HL-60 (cell line): ENCODE measurements at regions not wholly inside any gene's neighbourhood (a gene's known extent, or its start where the extent isn't known, plus 50 kb on each side); places are given as distances from the start of the nearest gene placed in this dataset.
"Not testable (repeated sequence)": the region's sequence is repeated elsewhere in the genome, so short reads cannot be mapped to it uniquely, and the experiment has no call there.

Experiments used
- DNase-seq, 2 experiments: peaks; one replicate each; pipeline ENCODE4 v3.0.0-alpha.2; 2010 to 2020; ENCODE audit warnings: low read depth in 1 of 2, low spot score in 1 of 2
- H3K27ac ChIP-seq: fragments of 250-450 bp; sonication (Bioruptor Pico); replicated peaks from 2 replicates; pipeline ENCODE4 v1.5.1; 2020; ENCODE audit warnings: mild to moderate bottlenecking, moderate library complexity
- H3K27me3 ChIP-seq: fragments of 250-450 bp; sonication (Bioruptor Pico); 2 replicates; pipeline ENCODE4 v1.5.1; 2021; ENCODE audit warnings: mild to moderate bottlenecking, moderate library complexity; ENCODE audit not compliant: insufficient read depth, poor library complexity, severe bottlenecking
- H3K4me3 ChIP-seq: replicated peaks from 2 replicates; pipeline ENCODE4 v1.5.1; 2011; ENCODE audit warnings: mild to moderate bottlenecking, control low read depth, low read length; ENCODE audit not compliant: insufficient read depth
- CTCF ChIP-seq: IDR thresholded peaks from one replicate; pipeline ENCODE4 v1.5.1; 2011; ENCODE audit warnings: low read length, control low read depth, inconsistent platforms; ENCODE audit not compliant: insufficient read depth
- GABPA ChIP-seq: IDR thresholded peaks from 2 replicates; pipeline ENCODE4 v1.6.1; 2012; ENCODE audit warnings: low read depth
- POLR2AphosphoS5 ChIP-seq: IDR thresholded peaks from 2 replicates; pipeline ENCODE4 v1.6.1; 2012; ENCODE audit warnings: low read depth
- SPI1 ChIP-seq: IDR thresholded peaks from 2 replicates; pipeline ENCODE4 v1.6.1; 2012; ENCODE audit warnings: low read depth, mild to moderate bottlenecking, borderline replicate concordance
- TF ChIP-seq, protein P1 (sequence below): IDR thresholded peaks from 2 replicates; pipeline ENCODE4 v1.6.1; 2012; ENCODE audit warnings: low read depth; ENCODE audit not compliant: insufficient replicate concordance

GRCh38 chr2:167843217-167843616 lies 404.2 kb downstream of the STK39 start:
- DNase-seq = no peak
- TF ChIP-seq POLR2AphosphoS5 (no peak), CTCF (no peak), SPI1 (no peak), GABPA (no peak)
- TF ChIP-seq, protein P1, sequence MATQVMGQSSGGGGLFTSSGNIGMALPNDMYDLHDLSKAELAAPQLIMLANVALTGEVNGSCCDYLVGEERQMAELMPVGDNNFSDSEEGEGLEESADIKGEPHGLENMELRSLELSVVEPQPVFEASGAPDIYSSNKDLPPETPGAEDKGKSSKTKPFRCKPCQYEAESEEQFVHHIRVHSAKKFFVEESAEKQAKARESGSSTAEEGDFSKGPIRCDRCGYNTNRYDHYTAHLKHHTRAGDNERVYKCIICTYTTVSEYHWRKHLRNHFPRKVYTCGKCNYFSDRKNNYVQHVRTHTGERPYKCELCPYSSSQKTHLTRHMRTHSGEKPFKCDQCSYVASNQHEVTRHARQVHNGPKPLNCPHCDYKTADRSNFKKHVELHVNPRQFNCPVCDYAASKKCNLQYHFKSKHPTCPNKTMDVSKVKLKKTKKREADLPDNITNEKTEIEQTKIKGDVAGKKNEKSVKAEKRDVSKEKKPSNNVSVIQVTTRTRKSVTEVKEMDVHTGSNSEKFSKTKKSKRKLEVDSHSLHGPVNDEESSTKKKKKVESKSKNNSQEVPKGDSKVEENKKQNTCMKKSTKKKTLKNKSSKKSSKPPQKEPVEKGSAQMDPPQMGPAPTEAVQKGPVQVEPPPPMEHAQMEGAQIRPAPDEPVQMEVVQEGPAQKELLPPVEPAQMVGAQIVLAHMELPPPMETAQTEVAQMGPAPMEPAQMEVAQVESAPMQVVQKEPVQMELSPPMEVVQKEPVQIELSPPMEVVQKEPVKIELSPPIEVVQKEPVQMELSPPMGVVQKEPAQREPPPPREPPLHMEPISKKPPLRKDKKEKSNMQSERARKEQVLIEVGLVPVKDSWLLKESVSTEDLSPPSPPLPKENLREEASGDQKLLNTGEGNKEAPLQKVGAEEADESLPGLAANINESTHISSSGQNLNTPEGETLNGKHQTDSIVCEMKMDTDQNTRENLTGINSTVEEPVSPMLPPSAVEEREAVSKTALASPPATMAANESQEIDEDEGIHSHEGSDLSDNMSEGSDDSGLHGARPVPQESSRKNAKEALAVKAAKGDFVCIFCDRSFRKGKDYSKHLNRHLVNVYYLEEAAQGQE = no peak
- Histone ChIP-seq H3K27me3 (no peaks in the 10 kb centered on the region), H3K27ac (no peak overlapping the region), H3K4me3 (no peak overlapping the region)

- Histone ChIP-seq H3K27me3 (no peaks in the 10 kb centered on the region), H3K27ac (no peak overlapping the region), H3K4me3 (no peak overlapping the region)
- DNase-seq = no peak
- TF ChIP-seq CTCF (no peak), POLR2AphosphoS5 (no peak), SPI1 (no peak), GABPA (no peak)
- TF ChIP-seq, protein P1 = no peak
Measured at GRCh38 chr2:167842047-167842446, 405.3 kb downstream of the STK39 start.

DNA sequence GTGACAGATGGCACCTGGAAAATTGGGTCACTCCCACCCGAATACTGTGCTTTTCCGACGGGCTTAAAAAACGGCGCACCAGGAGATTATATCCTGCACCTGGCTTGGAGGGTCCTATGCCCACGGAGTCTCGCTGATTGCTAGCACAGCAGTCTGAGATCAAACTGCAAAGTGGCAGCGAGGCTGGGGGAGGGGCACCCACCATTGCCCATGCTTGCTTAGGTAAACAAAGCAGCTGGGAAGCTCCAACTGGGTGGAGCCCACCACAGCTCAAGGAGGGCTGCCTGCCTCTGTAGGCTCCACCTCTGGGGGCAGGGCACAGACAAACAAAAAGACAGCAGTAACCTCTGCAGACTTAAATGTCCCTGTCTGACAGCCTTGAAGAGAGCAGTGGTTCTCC lies 412.1 kb downstream of the STK39 start:
- not testable (repeated sequence) for DNase-seq, H3K27ac ChIP-seq, H3K4me3 ChIP-seq, H3K27me3 ChIP-seq

GRCh38 chr2:167834707-167835106 lies 412.7 kb downstream of the STK39 start:
- TF ChIP-seq SPI1 (no peak), CTCF (no peak), GABPA (no peak), POLR2AphosphoS5 (no peak)
- TF ChIP-seq, protein P1 = no peak
- no peak overlapping the region for H3K4me3 ChIP-seq
- H3K27ac ChIP-seq = no peak overlapping the region
- no peak for DNase-seq
- H3K27me3 ChIP-seq = no peaks in the 10 kb centered on the region
